ENCODE measurements at regions not wholly inside any gene's neighbourhood (a gene's known extent, or its start where the extent isn't known, plus 50 kb on each side); places are given as distances from the start of the nearest gene placed in this dataset. TPM values are rescaled to one million over a fixed set of nuclear protein-coding genes. Genes with fewer than 3 reads are reported as not detected.

DNA sequence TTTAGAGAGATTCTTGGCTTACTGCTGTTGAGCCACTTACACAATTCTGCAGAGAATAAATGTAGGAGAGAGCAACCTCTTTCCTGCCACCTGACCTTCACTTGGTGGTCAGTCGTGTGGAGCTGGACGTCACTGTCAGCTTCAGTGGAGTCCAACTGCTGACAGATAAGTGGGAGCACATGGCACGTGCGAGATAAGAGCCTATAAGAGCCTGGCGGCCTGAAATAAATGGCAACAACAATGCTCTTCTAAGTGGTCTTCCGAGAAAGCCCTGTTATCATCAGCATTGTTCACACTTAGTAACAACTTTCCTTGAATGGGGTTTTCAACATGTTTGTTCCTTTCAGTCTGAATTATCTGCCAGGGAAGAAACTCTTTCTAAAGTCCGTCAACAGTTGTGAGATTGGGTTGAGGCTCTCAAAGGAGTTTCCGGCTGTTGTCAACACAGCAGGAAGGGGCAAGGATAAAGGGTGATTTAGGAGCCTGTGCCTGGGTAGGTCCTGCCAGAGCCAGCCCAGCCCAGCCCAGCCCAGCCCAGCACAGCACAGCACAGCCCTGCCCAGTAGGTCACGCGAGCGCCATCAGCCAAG lies 57.2 kb upstream of the RUNX1 start:
- H3K4me3 Mint-ChIP-seq (ENCODE audit: unreplicated experiment): no peak overlapping the region
- H3K27ac Mint-ChIP-seq (ENCODE audit: unreplicated experiment): no peak overlapping the region
- peaks cover 2% of the 10 kb centered on the region for H3K36me3 Mint-ChIP-seq (ENCODE audit: low read depth)
- H3K9me3 Mint-ChIP-seq (ENCODE audit: low read depth): peaks cover 5% of the 10 kb centered on the region
- no peaks in the 10 kb centered on the region for H3K4me1 Mint-ChIP-seq (ENCODE audit: low read depth)
- no peak for DNase-seq (ENCODE audit: low spot score)
- TF ChIP-seq, protein P1, sequence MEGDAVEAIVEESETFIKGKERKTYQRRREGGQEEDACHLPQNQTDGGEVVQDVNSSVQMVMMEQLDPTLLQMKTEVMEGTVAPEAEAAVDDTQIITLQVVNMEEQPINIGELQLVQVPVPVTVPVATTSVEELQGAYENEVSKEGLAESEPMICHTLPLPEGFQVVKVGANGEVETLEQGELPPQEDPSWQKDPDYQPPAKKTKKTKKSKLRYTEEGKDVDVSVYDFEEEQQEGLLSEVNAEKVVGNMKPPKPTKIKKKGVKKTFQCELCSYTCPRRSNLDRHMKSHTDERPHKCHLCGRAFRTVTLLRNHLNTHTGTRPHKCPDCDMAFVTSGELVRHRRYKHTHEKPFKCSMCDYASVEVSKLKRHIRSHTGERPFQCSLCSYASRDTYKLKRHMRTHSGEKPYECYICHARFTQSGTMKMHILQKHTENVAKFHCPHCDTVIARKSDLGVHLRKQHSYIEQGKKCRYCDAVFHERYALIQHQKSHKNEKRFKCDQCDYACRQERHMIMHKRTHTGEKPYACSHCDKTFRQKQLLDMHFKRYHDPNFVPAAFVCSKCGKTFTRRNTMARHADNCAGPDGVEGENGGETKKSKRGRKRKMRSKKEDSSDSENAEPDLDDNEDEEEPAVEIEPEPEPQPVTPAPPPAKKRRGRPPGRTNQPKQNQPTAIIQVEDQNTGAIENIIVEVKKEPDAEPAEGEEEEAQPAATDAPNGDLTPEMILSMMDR (IDR thresholded peaks at IDR 0.05): no peak
- no peaks in the 10 kb centered on the region for H3K27me3 Mint-ChIP-seq (ENCODE audit: low read depth)

- TF ChIP-seq, protein P1 (IDR thresholded peaks at IDR 0.05): no peak
- H3K9me3 Mint-ChIP-seq (ENCODE audit: low read depth): no peaks in the 10 kb centered on the region
- no peak overlapping the region for H3K27ac Mint-ChIP-seq (ENCODE audit: unreplicated experiment)
- H3K27me3 Mint-ChIP-seq (ENCODE audit: low read depth): no peaks in the 10 kb centered on the region
- no peak for DNase-seq (ENCODE audit: low spot score)
- no peak overlapping the region for H3K4me3 Mint-ChIP-seq (ENCODE audit: unreplicated experiment)
- H3K4me1 Mint-ChIP-seq (ENCODE audit: low read depth): no peaks in the 10 kb centered on the region
- no peaks in the 10 kb centered on the region for H3K36me3 Mint-ChIP-seq (ENCODE audit: low read depth)
Measured at GRCh38 chr21:35102488-35103371, 53.6 kb upstream of the RUNX1 start.

DNA sequence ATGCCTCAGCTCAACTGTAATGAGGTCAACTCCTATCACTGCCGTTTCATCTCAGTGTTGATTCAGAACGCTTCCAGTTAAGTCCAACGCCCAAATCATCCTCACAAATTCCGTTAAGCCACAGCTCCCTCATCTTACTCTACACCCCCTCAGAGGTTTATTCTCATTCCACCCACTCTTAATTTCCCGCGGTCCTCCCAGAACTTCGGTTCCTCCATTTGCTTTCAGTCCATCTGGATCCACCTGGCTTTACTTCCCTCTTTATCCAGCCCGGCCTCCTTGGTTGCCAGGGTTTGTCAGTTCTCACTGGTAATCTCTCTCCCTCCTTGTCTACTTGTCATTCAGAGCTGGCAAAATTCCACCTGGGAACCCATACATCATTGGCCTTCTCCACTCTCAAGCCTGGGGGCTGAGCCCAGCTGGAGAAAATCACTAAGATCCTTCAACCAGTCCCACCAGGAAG lies 51.3 kb upstream of the RUNX1 start:
- no peak for DNase-seq (ENCODE audit: low spot score)
- H3K27ac Mint-ChIP-seq (ENCODE audit: unreplicated experiment): no peak overlapping the region
- no peaks in the 10 kb centered on the region for H3K27me3 Mint-ChIP-seq (ENCODE audit: low read depth)
- H3K36me3 Mint-ChIP-seq (ENCODE audit: low read depth): no peaks in the 10 kb centered on the region
- TF ChIP-seq, protein P1 (IDR thresholded peaks at IDR 0.05): no peak
- H3K9me3 Mint-ChIP-seq (ENCODE audit: low read depth): no peaks in the 10 kb centered on the region
- peaks cover 17% of the 10 kb centered on the region for H3K4me1 Mint-ChIP-seq (ENCODE audit: low read depth)
- H3K4me3 Mint-ChIP-seq (ENCODE audit: unreplicated experiment): no peak overlapping the region

DNA sequence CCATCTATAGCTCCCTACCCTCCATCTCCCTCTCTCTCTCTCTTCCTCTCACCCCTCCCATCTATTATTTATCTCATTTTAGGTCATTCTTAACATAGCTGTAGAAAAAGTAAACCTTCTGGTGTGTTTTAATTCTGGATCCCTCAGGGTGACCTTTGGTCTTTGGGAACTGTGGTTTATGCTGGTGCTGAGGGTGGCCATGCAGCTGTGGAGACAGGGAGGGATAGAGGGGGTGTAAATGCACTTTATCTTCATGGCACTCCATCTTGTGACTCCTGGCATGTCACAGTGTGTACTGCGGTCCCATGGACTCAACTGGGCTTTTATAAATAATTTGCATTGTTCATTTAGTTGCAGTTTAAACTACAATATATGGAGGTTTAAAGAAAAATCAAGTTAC lies 50.2 kb upstream of the RUNX1 start:
- H3K9me3 Mint-ChIP-seq (ENCODE audit: low read depth): peaks cover 6% of the 10 kb centered on the region
- H3K4me3 Mint-ChIP-seq (ENCODE audit: unreplicated experiment): no peak overlapping the region
- no peak for DNase-seq (ENCODE audit: low spot score)
- H3K4me1 Mint-ChIP-seq (ENCODE audit: low read depth): peaks cover 17% of the 10 kb centered on the region
- TF ChIP-seq, protein P1 (IDR thresholded peaks at IDR 0.05): no peak
- H3K36me3 Mint-ChIP-seq (ENCODE audit: low read depth): no peaks in the 10 kb centered on the region
- H3K27me3 Mint-ChIP-seq (ENCODE audit: low read depth): no peaks in the 10 kb centered on the region
- no peak overlapping the region for H3K27ac Mint-ChIP-seq (ENCODE audit: unreplicated experiment)

Small RNA genes lying in the stretch of these regions (microRNA-seq; reads per million reads assigned to microRNA genes)
- gene MIR802 (ENCODE audit: borderline number of aligned reads): not detected
